Astrocyte of the cerebellum (primary cell): ENCODE measurements at regions not wholly inside any gene's neighbourhood (a gene's known extent, or its start where the extent isn't known, plus 50 kb on each side); places are given as distances from the start of the nearest gene placed in this dataset.

Source experiments
- DNase-seq: peaks from one replicate; pipeline ENCODE4 v3.0.0-alpha.2; 2011; ENCODE audit warnings: low read depth
- H3K4me3 ChIP-seq: 2 replicates; pipeline ENCODE4 v1.5.1; 2011; ENCODE audit warnings: mild to moderate bottlenecking, low read depth, low read length, moderate library complexity
- CTCF ChIP-seq: IDR thresholded peaks from 2 replicates; pipeline ENCODE4 v1.5.1; 2012; ENCODE audit warnings: low read length, low read depth, moderate library complexity, mild to moderate bottlenecking; ENCODE audit errors: missing control alignments
- in situ Hi-C: cut with HindIII; loops from 2 replicates; pipeline ENCODE4 v1.10.0; 2017; ENCODE audit warnings: low sequenced_read_pairs

- peak; percentile 62 for TF ChIP-seq CTCF
- DNase-seq = peak; percentile 45
These were observed 159.7 kb upstream of the RPS6KA2 start for GRCh38 chr6:166786704-166787293.

GRCh38 chr6:166785131-166785530 lies 158.1 kb upstream of the RPS6KA2 start:
- H3K4me3 ChIP-seq = no peak overlapping the region
- DNase-seq = no peak
- in situ Hi-C loops = no loop called here
- TF ChIP-seq CTCF = no peak

More at GRCh38 chr6:166786704-166787293, 159.7 kb upstream of the RPS6KA2 start:
- in situ Hi-C loops = no loop called here
- H3K4me3 ChIP-seq = no peak overlapping the region

- DNase-seq = no peak
- H3K4me3 ChIP-seq = no peak overlapping the region
- in situ Hi-C loops = no loop called here
- TF ChIP-seq CTCF = no peak
These were observed 157.6 kb upstream of the RPS6KA2 start for GRCh38 chr6:166784691-166785090.

- H3K4me3 ChIP-seq = no peak overlapping the region
- no peak for DNase-seq
- TF ChIP-seq CTCF = no peak
- in situ Hi-C loops = no loop called here
These were observed 155.5 kb upstream of the RPS6KA2 start for GRCh38 chr6:166782520-166782919.

GRCh38 chr6:166781331-166781730 lies 154.3 kb upstream of the RPS6KA2 start:
- in situ Hi-C loops = no loop called here
- DNase-seq = no peak
- H3K4me3 ChIP-seq = no peak overlapping the region
- TF ChIP-seq CTCF = no peak

GRCh38 chr6:166779963-166780683 lies 153.1 kb upstream of the RPS6KA2 start:
- TF ChIP-seq CTCF = no peak
- in situ Hi-C loops = no loop called here
- no peak for DNase-seq
- H3K4me3 ChIP-seq = no peak overlapping the region
